ENCODE measurements at regions not wholly inside any gene's neighbourhood (a gene's known extent, or its start where the extent isn't known, plus 50 kb on each side); places are given as distances from the start of the nearest gene placed in this dataset.

- H3K4me1 ChIP-seq, result peaks cover 5% of the 10 kb centered on the region
- no peaks in the 10 kb centered on the region for H3K36me3 ChIP-seq (ENCODE audit: control insufficient read depth, insufficient read depth, low read length)
- H3K4me3 ChIP-seq (ENCODE audit: low read depth, low read length), result no peak overlapping the region
- peaks cover 9% of the 10 kb centered on the region for H3K79me2 ChIP-seq
- H3K27ac ChIP-seq, result no peak overlapping the region
- H3K9ac ChIP-seq, result no peak overlapping the region
- H3K9me3 ChIP-seq (ENCODE audit: control insufficient read depth, low read length), result no peaks in the 10 kb centered on the region
- H2AFZ ChIP-seq, result no peak overlapping the region
- no peaks in the 10 kb centered on the region for H3K27me3 ChIP-seq (ENCODE audit: control insufficient read depth, insufficient read depth, low read length)
- H3K4me2 ChIP-seq (ENCODE audit: low read length), result no peak overlapping the region
- no peak for TF ChIP-seq CTCF (IDR thresholded peaks at IDR 0.05)
Observed at GRCh38 chr4:13911256-13911655, 283.7 kb upstream of the BOD1L1 start.

- Histone ChIP-seq H3K9me3 (ENCODE audit: control insufficient read depth, low read length) (no peaks in the 10 kb centered on the region), H3K4me2 (ENCODE audit: low read length) (no peak overlapping the region)
- TF ChIP-seq CTCF (IDR thresholded peaks at IDR 0.05), result no peak
Observed at GRCh38 chr4:13912436-13912925, 285.0 kb upstream of the BOD1L1 start.

GRCh38 chr4:13912966-13913365 lies 285.4 kb upstream of the BOD1L1 start:
- H3K27me3 ChIP-seq (ENCODE audit: control insufficient read depth, insufficient read depth, low read length), result no peaks in the 10 kb centered on the region
- TF ChIP-seq CTCF (IDR thresholded peaks at IDR 0.05), result no peak
- H3K9me3 ChIP-seq (ENCODE audit: control insufficient read depth, low read length), result no peaks in the 10 kb centered on the region
- no peak overlapping the region for H2AFZ ChIP-seq
- no peak overlapping the region for H3K4me2 ChIP-seq (ENCODE audit: low read length)
- H3K4me1 ChIP-seq, result peaks cover 3% of the 10 kb centered on the region
- H3K9ac ChIP-seq, result no peak overlapping the region
- H3K27ac ChIP-seq, result no peak overlapping the region
- no peak overlapping the region for H3K4me3 ChIP-seq (ENCODE audit: low read depth, low read length)
- H3K36me3 ChIP-seq (ENCODE audit: control insufficient read depth, insufficient read depth, low read length), result no peaks in the 10 kb centered on the region
- H3K79me2 ChIP-seq, result peaks cover 9% of the 10 kb centered on the region

More at GRCh38 chr4:13912436-13912925, 285.0 kb upstream of the BOD1L1 start:
- H3K79me2 ChIP-seq, result peaks cover 9% of the 10 kb centered on the region
- no peaks in the 10 kb centered on the region for H3K36me3 ChIP-seq (ENCODE audit: control insufficient read depth, insufficient read depth, low read length)
- H3K4me3 ChIP-seq (ENCODE audit: low read depth, low read length), result no peak overlapping the region
- no peaks in the 10 kb centered on the region for H3K27me3 ChIP-seq (ENCODE audit: control insufficient read depth, insufficient read depth, low read length)
- no peak overlapping the region for H3K27ac ChIP-seq
- peaks cover 4% of the 10 kb centered on the region for H3K4me1 ChIP-seq
- H2AFZ ChIP-seq, result no peak overlapping the region
- no peak overlapping the region for H3K9ac ChIP-seq

- no peak for TF ChIP-seq CTCF (IDR thresholded peaks at IDR 0.05)
- no peak overlapping the region for H2AFZ ChIP-seq
- peaks cover 16% of the 10 kb centered on the region for H3K4me1 ChIP-seq
- H3K4me3 ChIP-seq (ENCODE audit: low read depth, low read length), result no peak overlapping the region
- no peak overlapping the region for H3K9ac ChIP-seq
- H3K27ac ChIP-seq, result no peak overlapping the region
- no peaks in the 10 kb centered on the region for H3K36me3 ChIP-seq (ENCODE audit: control insufficient read depth, insufficient read depth, low read length)
- H3K9me3 ChIP-seq (ENCODE audit: control insufficient read depth, low read length), result no peaks in the 10 kb centered on the region
- no peaks in the 10 kb centered on the region for H3K79me2 ChIP-seq
- H3K27me3 ChIP-seq (ENCODE audit: control insufficient read depth, insufficient read depth, low read length), result no peaks in the 10 kb centered on the region
- H3K4me2 ChIP-seq (ENCODE audit: low read length), result no peak overlapping the region
Observed at GRCh38 chr4:13917015-13917414, 289.5 kb upstream of the BOD1L1 start.

- Histone ChIP-seq H3K36me3 (ENCODE audit: control insufficient read depth, insufficient read depth, low read length) (no peaks in the 10 kb centered on the region), H3K9ac (no peak overlapping the region), H3K27ac (peak overlapping the region; percentile 49), H2AFZ (no peak overlapping the region), H3K4me2 (ENCODE audit: low read length) (no peak overlapping the region), H3K9me3 (ENCODE audit: control insufficient read depth, low read length) (no peaks in the 10 kb centered on the region), H3K27me3 (ENCODE audit: control insufficient read depth, insufficient read depth, low read length) (no peaks in the 10 kb centered on the region), H3K79me2 (no peaks in the 10 kb centered on the region), H3K4me1 (peaks cover 16% of the 10 kb centered on the region), H3K4me3 (ENCODE audit: low read depth, low read length) (no peak overlapping the region)
- no peak for TF ChIP-seq CTCF (IDR thresholded peaks at IDR 0.05)
Observed at GRCh38 chr4:13918110-13918509, 290.6 kb upstream of the BOD1L1 start.
